ENCODE measurements at regions not wholly inside any gene's neighbourhood (a gene's known extent, or its start where the extent isn't known, plus 50 kb on each side); places are given as distances from the start of the nearest gene placed in this dataset.

DNA sequence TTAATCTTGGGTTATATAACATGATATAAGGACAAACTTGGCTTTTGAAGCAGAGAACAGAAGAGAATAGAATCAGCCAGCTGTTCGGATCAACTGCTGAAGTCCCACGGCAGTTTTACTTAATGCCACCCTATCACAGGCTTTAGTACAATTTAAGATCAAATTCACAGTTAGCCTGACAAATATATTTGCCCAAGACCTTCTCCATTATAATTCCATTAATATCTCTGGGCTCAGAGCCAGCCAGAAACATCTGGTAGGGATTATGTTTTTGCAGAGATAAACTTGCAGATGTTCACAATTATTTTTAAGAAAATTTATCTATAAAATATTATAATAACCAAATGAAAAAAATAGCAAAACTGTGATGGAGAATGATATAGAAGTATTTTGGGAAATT lies 381.4 kb downstream of the RAD51AP2 start:
- Histone ChIP-seq H2AFZ (ENCODE audit: low read length) (no peak overlapping the region), H4K20me1 (ENCODE audit: control insufficient read depth, insufficient read depth, insufficient read length) (no peaks in the 10 kb centered on the region), H3K27me3 (ENCODE audit: insufficient read depth, low read length) (no peaks in the 10 kb centered on the region), H3K18ac (ENCODE audit: insufficient read length, low read depth, low read length) (no peak overlapping the region), H3K23ac (ENCODE audit: insufficient read length, low read depth, low read length) (no peak overlapping the region), H3K4me2 (ENCODE audit: insufficient read depth, insufficient read length, low read length) (no peak overlapping the region), H3K4ac (ENCODE audit: low read depth, low read length) (no peak overlapping the region), H3K27ac (ENCODE audit: insufficient read length, low read depth, low read length) (no peak overlapping the region), H2BK120ac (ENCODE audit: low read depth, low read length, poor library complexity, severe bottlenecking) (no peak overlapping the region), H2AK5ac (ENCODE audit: insufficient read length, low read length) (no peak overlapping the region), H4K91ac (ENCODE audit: insufficient read length, low read depth, low read length) (no peak overlapping the region), H2BK20ac (ENCODE audit: low read depth, low read length, poor library complexity, severe bottlenecking) (no peak overlapping the region), H3K23me2 (ENCODE audit: insufficient read length, low read depth, low read length, poor library complexity, severe bottlenecking) (no peaks in the 10 kb centered on the region), H3K14ac (ENCODE audit: insufficient read depth, low read length) (no peak overlapping the region), H3K4me1 (ENCODE audit: insufficient read depth, low read length) (no peaks in the 10 kb centered on the region), H3K79me2 (ENCODE audit: insufficient read depth, low read length) (no peaks in the 10 kb centered on the region), H3T11ph (ENCODE audit: low read length) (no peak overlapping the region), H3K56ac (ENCODE audit: insufficient read length, low read depth, low read length) (no peak overlapping the region), H2BK15ac (ENCODE audit: low read depth, low read length) (no peak overlapping the region), H2BK12ac (ENCODE audit: insufficient read length, low read depth, low read length) (no peak overlapping the region), H4K8ac (replicated peaks; ENCODE audit: insufficient read length, low read depth, low read length) (no peak overlapping the region), H3K9ac (ENCODE audit: extremely low read depth, insufficient read length, low read length) (no peak overlapping the region), H3K9me3 (ENCODE audit: control insufficient read depth, low read depth, low read length) (no peaks in the 10 kb centered on the region), H2BK5ac (ENCODE audit: insufficient read length, low read length) (no peak overlapping the region), H3K79me1 (ENCODE audit: insufficient read depth, low read depth, low read length, poor library complexity, severe bottlenecking) (no peaks in the 10 kb centered on the region), H4K5ac (ENCODE audit: insufficient read length, low read depth, low read length) (no peak overlapping the region)
- no peaks in the 10 kb centered on the region for H3K27me3 Mint-ChIP-seq (ENCODE audit: low read depth)
- no peak for DNase-seq
- no peaks in the 10 kb centered on the region for H3K9me3 Mint-ChIP-seq
- no CpG with 5 or more reads among the region's 2 CpGs for WGBS (ENCODE audit: extremely low coverage, insufficient read length, low lambda C conversion rate)
- no peak overlapping the region for H3K4me3 Mint-ChIP-seq
- no peak for TF ChIP-seq CTCF (conservative IDR thresholded peaks at IDR 0.05)
- peaks cover 3 to 4% of the 10 kb centered on the region in 2 experiments for H3K4me1 Mint-ChIP-seq
- H3K27ac Mint-ChIP-seq = no peak overlapping the region
- no peaks in the 10 kb centered on the region for H3K36me3 Mint-ChIP-seq (ENCODE audit: insufficient read depth in 1 of 3, low read depth in 3 of 3)

All from H9 (cell line).